Eye (tissue), 1 donor: ENCODE measurements at regions not wholly inside any gene's neighbourhood (a gene's known extent, or its start where the extent isn't known, plus 50 kb on each side); places are given as distances from the start of the nearest gene placed in this dataset.
"Not testable (repeated sequence)": the region's sequence is repeated elsewhere in the genome, so short reads cannot be mapped to it uniquely, and the experiment has no call there.

Experiments
- DNase-seq: peaks from one replicate; pipeline ENCODE4 v3.0.0-alpha.2; 2015

DNA sequence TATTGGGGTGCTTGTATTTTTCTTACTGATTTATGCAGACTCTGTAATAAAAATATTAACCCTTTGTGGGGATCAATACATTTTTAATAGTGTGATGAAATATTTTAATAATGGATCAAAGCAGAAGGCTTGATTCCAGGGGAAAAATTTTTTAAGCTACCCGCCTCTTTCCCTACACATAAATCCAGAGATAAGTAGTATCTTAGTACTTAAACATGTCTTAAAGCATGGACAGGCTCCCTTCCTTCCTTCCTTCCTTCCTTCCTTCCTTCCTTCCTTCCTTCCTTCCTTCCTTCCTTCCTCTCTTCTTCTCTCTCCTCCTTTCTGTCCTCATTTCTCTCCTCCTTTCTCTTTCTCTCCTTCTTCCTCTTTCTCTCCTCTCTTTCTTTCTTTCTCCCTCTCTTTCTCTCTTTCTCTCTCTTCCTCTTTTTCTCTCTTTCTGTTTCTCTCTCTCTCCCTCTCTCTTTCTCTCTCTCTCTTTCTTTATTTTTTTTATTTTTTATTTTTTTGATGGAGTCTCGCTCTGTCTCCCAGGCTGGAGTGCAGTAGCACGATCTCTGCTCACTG, 78.0 kb upstream of the SPRY4 start:
- DNase-seq = no peak

DNA sequence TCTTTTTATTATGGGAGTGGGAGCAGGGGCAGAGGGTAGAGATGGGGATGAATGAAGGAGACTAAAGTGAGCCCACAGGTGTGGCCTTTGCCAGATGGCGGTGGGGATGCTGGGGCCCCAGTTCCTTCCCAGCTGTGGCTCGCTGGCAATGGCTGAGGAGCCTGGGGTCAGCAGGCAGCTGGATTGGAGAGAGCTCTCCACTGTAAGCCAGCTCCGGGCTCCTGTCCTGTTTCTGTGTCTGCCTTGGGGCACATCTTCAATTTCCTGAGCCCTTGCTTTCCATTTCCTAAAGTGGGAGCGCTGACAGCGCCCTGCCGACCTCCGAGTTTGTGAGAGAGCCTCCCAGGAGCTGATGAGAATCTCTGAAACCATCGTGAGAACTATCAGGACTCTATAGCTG, 75.6 kb upstream of the SPRY4 start:
- DNase-seq = no peak

DNA sequence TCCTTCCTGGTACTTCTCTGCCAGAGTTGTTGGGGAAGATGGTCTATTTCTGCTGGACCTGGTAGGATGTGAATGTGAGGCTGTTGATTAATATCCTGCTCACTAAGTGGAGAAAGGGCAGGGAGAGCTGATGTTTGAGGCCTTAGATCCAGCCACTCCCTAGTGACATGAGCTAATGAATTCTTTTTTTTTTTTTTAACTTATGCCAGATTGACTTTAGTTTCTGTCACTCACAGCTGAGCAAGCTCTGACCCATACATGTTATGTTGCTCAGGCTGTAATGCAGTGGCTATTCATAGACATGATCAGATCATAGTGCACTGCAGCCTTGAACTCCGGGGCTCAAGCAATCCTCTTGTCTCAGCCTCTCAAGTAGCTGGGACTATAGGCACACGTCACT, 75.1 kb upstream of the SPRY4 start:
- no peak for DNase-seq

DNA sequence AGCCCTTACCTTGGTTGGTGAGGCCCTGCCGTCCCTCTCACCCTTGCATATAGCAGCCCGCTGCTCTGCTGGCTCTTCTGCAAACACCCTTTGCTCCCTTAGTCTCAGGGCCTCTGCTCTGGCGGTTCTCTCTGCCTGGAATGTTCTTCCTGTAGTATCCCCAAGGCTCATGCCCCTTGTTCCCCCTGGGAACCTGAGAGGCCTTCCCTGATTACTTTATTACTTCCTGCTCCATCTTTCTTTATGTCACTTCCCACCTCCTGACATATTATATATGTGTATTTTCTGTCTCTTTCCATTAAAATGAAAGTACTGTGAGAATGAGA, 73.9 kb upstream of the SPRY4 start:
- no peak for DNase-seq

DNA sequence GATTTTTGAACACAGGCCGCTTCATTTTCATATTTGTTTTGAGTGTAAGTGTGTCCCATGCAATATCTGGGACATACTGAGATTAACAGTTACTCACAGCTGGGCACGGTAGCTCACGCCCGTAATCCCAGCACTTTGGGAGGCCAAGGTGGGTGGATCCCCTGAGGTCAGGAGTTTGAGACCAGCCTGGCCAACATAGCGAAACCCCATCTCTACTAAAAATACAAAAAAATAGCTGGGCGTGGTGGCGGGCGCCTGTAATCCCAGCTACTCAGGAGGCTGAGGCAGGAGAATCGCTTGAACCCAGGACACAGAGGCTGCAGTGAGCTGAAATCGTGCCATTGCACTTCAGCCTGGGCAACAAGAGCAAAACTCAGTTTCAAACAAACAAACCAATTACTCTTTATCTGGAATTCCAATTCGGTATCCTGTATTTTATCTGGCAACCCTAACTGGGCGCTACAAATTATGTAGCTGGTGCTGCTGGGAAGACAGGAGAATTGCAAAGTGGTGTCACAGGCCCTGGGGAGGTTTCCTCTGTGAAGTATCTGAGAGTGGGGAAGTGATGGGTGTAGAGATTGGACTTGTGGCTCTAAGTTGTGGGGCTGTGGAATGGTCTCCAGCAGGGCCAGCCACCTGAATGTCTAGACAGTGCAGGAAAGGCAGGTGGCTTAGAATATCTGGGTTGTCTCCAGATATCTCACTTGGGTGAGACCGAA, 73.3 kb upstream of the SPRY4 start:
- not testable (repeated sequence) for DNase-seq

DNA sequence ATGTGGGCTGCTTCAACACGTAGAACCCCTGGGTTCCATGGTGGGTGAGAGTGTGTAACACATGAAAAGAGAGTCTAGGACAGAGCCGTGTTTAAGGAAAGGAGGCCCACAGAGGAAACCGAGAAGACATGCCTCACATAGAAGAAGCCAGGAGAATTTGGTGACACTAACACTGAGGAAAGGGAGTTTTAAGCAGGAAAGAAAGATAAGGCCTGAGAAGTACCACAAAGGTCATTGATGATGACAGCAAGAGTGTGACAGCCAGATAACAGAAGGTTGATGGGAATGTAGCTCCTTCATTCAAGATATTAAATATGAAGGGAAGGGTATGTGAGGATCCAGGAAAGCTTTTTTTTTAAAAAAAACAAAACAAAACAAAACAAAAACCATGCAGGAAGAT, 72.4 kb upstream of the SPRY4 start:
- DNase-seq = no peak

DNA sequence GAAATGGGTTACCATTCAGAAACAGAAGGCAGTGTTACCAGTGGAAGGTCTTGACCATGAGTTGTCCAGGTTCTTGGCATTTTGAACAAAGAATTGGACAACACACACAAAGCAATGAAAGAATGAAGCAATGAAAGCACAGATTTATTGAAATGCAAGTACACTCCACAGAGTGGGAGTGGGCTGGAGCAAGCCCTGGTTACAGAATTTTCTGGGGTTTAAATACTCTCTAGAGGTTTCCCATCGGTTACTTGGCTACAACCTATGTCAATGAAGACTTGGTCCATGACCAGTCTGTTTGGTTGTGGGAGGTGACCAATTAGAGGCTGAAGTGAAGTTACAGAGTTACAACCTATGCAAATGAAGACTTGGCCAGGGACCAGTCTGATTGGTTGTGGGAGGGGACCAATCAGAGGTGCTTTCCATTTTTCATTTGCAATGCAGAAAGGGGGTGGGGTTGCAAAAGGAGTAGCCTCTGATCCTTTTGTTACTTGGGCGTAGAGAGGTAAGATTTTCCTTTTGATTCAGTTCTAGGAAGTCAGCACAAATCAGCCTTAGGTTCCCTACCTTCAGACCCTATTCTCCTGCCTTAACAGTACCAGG, 71.7 kb upstream of the SPRY4 start:
- no peak for DNase-seq

DNA sequence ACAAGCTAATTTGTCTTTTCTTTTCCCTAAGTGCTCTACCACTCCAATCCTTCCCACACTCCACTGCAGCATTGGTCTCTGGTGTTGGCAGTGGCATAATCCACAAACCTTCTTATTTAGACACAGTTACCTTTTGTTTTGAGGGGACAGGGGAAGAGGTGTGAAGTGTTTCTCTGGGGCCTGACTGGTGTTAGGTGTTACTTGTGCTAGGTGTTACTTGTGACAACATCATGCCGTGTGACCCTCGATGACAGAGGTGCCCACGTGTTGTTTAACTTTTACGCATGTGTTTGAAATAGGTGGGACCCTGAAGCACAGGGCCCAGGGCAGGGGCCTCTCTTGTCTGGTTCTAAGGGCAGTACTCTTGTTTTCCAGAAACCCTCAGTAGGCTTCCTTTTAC, 70.5 kb upstream of the SPRY4 start:
- no peak for DNase-seq

DNA sequence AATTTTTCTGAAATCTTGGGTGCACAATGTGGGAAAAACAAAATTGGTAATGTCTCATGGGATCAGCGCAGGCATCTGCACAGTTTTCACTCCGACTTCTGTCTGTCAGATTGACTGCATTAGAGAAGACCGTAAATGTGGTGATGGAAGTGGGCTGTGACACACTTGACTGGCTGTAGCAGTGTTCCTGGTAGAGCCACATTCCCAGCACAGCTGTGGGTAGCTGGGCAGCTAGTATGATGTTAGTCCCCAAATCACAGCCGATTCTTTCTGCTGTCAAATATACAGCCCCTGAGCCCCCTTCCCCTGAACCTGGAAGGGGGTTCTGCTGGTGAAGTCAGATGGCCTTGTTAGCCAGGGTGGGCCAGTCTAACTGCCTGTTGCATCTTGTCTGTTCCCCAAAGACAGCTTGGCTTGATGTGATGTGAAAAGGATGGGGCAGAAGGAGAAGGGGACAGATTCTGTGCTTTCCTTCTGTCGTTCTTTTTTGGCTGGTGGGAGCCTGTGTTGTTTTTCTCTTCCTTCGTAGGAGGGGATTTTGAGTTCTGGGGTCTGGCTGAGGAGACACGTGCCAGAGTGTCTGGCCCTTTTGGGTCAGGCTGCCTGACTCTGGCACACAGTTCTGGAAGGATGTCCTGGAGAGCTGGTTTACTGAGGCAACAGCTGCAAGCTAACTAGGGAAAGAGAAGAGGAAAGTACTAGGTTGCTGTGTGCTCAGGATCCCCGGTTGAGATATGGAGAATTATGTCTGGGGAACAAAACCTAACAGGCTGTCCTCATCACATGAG, 66.4 kb upstream of the SPRY4 start:
- DNase-seq = peak; percentile 45

DNA sequence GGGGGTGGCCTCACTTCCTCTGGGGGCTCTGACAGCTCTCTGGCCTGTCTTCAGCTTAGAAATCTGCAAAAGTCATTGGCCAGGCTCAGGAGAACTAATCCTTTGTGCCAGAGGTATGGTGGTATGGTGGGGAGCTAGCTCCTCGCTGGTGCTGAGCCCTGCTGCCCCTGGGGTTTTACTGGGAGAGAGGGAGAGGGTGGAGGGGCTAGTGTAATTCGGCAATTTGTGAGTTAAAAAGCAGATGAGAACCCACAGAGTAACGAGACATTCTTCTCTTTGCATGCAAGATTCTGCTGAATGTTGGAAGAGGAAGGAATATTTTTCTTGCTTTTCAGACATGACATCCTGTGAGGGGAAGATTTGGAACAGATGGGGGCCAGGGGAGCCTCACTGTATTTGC, 65.5 kb upstream of the SPRY4 start:
- peak; percentile 55 for DNase-seq

DNA sequence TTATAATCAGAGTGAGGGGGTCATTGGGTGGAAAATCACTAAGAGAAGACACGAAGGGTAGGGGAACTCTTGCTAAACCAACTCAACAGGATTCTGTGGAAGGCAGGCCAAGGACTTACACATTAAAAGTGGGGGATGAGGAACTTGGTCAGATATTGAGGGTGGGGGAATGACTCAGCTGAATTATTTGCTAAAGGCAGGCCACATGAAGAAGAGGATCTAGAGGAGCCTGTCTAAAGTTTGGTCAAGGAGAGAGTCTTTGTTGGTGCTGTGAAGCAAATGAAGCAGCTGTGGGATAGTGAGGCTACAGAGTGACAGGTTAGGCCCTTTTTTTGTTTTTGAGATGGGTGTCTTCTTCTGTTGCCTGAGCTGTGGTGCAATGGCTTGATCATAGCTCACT, 63.9 kb upstream of the SPRY4 start:
- no peak for DNase-seq

DNA sequence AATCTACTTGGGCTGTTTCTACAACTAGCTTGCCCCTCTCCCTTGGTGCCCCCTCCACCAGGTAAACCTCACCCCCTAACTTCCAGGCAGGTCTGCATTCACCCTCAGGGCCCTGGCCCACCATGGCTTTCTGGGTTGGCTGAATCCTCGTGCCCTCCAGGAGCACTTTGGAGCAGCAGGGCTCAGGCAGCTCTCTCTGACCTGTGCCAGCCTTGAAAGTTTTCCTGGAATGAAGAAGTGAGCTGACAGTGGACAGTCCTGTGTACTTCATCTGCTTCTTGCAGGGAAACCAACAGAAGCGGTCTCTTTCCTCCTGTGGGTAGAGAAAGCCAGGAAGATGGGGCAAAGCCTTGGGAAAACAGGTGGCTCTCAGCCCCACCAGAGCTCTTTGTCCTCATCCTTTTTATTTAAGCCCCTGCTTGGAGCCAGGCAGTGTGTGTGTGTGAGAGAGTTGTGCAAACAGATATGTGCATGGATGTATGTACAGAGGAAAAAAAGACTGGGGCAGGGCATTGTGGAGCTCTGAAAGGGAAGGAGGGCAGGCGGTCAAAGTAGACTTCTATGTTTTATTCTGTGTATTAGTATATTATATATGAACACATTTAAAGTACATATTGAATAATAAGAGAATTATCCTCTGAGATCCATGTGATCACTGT, 62.3 kb upstream of the SPRY4 start:
- no peak for DNase-seq

DNA sequence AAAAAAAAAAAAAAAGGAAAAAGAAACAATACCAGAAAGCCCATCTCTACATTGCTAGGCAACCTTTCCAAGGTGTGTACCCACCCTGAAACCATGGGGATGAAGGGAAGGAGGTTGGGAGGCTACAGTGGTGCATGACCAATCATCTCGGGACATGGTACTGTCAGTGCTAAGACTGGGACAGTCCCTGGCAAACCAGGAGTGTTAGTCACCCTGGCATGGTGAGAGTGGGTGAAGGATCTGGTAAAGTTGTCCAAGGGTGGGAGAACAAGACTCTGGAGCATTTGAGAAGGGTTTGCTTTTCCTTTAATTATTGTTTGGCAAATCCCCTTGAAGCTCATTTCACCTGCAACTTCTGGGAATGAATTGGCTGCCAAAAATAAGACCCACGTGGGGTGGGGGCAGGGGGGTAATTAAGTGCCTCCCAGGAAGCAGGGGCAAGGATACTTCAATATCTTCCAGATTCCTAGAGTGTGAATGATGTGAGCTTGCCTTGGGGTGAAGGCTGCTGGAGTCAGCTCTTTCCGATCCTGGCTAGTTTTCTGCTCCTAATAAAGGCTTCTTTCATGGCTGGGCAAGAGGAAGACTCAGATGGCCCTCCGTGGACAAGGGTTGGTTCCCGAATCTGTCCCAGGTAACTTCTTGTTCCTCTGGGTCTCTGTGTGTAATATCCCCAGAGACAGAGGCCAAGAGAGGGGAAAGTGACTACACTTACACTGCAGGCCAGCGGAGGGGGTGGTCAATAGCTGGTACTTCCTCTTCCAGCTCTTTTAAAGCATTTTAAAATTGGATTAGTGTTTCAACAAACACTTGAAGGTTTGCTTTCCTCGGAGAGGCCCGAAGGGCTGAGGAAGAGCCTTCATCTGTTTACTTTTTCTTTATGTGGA, 61.6 kb upstream of the SPRY4 start:
- DNase-seq = no peak

DNA sequence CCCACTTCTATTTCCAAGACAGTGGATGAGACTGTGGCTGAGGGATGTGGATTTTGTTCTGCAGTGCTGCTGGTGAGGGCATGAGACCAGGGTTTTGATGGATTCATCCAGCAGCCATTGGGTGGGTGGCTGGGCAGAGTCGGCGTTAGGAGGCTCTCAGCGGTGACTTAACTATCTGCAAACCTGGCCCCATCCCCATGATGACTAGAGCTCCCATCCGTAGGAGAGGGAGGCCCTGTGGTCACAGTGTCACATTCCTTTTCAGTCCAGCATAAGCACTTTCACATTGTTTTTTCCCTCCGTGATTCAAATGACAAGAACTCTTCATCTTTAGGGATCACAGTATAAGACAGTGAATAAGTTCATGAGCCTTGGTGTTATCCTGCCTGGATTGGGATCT, 60.4 kb upstream of the SPRY4 start:
- DNase-seq = no peak

DNA sequence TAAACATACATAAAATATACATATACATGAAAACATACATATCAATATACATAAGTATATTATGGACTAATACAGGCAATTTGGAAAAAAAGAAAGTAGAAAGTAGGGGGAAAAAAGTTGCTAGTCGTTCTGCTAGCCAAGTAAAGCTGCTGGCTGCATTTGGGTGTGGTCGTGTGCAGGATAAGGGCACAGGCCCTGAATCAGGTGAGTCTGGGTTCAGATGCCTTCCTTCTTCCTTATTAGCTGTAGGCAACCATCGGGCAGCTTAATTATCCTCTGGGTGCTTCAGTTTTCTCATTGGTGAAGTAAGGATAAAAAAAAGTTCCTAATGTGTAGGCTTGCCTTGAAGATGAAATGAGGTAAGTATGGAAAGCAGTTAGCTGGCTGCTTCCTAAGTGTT, 59.2 kb upstream of the SPRY4 start:
- no peak for DNase-seq

DNA sequence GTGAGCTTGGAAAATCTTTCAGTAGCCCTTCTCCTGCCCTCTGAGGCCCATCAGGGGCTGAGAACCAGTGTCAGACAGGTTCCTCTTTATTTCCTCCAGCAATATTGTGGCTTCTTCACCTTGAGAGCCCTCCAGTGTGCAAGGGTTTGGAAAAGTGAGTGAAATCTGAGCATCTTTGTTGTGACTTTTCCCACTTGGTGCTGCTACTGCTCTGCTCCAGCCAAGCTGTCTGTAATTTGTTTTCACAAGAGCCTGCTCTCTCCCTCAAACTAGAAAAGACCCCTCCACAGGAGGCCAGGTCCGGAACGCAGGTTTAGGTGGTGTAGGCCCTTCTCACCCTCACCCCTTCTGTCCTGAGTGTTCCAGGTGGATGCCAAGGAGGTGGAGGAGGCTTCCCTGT, 57.4 kb upstream of the SPRY4 start:
- DNase-seq = no peak

DNA sequence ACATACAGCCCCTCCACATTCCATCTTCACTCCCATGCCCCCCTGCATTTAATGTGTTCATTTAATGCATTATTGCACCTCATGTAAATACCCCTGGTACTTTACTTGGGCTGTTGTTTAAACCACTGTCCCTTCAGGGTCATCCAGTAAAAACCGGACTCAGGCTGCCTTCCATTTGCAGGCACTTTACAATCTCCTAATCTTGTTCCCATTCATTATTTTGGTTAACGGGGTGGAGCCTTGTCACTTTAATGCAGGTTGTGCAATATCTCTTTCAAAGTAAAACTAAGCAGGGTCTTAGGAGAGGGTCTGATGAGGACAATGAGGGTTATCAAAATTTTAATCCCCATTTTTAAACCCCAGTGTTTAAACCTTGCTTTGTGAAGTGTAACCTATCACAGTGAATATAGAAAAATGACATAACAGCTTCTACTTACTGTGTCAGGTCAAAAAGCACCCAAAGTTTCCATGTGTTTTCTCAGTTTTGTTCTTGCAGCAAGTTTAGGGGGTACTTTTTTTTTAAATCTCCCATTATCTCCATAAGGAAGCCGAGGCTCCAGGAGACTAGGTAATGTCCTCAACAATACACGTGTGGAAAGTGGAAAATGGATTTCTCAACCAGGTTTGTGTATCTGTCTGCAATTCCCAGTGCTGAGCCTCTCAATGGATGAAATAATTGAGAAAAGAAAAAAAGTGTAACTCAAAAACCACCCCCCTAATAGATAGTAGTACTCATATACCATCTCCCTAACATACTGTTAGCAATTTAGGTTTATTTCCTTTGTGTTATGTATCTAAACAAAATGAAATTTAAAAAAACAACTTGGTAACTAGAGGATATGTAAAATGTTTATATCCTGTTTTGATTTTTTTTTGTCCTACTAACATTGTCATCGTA, 54.2 kb upstream of the SPRY4 start:
- DNase-seq = no peak

DNA sequence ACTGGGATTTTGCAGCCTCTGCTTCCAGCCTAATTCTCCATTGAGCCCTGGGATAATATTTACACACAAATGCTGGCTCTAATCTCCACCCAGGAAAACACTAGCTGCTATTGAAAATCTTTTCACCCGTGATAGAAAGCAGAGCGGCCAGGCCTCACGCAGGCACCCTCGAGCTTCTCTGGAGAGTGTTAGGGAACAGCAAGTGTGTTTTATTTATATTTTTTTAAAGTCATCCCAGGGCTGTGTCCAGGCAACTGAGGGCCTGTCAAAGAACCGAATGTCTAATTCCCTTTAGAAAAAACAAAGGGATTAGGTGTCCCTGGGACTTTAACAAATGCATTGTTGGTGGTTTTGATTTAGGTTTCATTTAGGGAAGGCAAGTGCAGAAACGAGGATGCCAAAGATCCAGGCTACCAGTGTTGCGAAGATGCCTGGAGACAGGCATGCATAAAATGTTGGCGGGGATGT, 51.2 kb upstream of the SPRY4 start:
- no peak for DNase-seq
